ENCODE measurements at regions not wholly inside any gene's neighbourhood (a gene's known extent, or its start where the extent isn't known, plus 50 kb on each side); places are given as distances from the start of the nearest gene placed in this dataset.

DNA sequence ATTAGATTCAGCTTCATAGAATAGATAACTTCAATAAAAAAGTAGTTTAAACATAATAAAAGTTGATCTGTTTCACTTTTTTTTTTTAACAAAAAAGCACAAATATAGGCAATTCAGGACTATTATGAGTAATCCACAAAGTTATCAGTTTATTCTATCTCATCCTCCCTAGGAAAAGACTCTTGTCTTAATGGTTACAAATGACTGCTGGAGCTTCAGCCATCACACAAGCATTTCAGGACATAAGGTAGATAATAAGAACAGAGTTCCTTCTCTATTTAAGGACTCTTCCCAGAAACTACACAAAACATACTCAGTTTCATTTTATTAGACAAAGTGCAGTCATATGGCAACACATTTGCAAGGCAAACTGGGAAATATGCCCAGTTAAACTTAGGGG, 357.6 kb upstream of the SETBP1 start:
- TF ChIP-seq, protein P1, sequence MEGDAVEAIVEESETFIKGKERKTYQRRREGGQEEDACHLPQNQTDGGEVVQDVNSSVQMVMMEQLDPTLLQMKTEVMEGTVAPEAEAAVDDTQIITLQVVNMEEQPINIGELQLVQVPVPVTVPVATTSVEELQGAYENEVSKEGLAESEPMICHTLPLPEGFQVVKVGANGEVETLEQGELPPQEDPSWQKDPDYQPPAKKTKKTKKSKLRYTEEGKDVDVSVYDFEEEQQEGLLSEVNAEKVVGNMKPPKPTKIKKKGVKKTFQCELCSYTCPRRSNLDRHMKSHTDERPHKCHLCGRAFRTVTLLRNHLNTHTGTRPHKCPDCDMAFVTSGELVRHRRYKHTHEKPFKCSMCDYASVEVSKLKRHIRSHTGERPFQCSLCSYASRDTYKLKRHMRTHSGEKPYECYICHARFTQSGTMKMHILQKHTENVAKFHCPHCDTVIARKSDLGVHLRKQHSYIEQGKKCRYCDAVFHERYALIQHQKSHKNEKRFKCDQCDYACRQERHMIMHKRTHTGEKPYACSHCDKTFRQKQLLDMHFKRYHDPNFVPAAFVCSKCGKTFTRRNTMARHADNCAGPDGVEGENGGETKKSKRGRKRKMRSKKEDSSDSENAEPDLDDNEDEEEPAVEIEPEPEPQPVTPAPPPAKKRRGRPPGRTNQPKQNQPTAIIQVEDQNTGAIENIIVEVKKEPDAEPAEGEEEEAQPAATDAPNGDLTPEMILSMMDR (IDR thresholded peaks at IDR 0.05), result no peak
- TF ChIP-seq EP300 (IDR thresholded peaks at IDR 0.05) (no peak), POLR2A (IDR thresholded peaks at IDR 0.05) (no peak)

All from gastroesophageal sphincter (tissue), 3 donors.